GM12864 (cell line): ENCODE measurements at regions not wholly inside any gene's neighbourhood (a gene's known extent, or its start where the extent isn't known, plus 50 kb on each side); places are given as distances from the start of the nearest gene placed in this dataset.

Experiments used
- DNase-seq: peaks from one replicate; pipeline ENCODE4 v3.0.0-alpha.2; 2011; ENCODE audit warnings: low read depth
- H3K4me3 ChIP-seq: 2 replicates; pipeline ENCODE4 v1.5.1; 2011; ENCODE audit warnings: mild to moderate bottlenecking, low read depth, low read length, control low read depth
- CTCF ChIP-seq: IDR thresholded peaks from 2 replicates; pipeline ENCODE4 v1.5.1; 2011; ENCODE audit warnings: low read depth, mild to moderate bottlenecking, moderate library complexity, low read length, control low read depth, inconsistent platforms; ENCODE audit errors: missing control alignments

- peak overlapping the region; percentile 40 for H3K4me3 ChIP-seq
- DNase-seq: no peak
- no peak for TF ChIP-seq CTCF
Measured at GRCh38 chr12:89928467-89928866, 219.8 kb upstream of the ATP2B1 start.

- H3K4me3 ChIP-seq: peak overlapping the region; percentile 54
- DNase-seq: peak; percentile 89
- TF ChIP-seq CTCF: no peak
Measured at GRCh38 chr12:89927226-89927698, 218.6 kb upstream of the ATP2B1 start.

- DNase-seq: no peak
- TF ChIP-seq CTCF: no peak
- H3K4me3 ChIP-seq: no peak overlapping the region
Measured at GRCh38 chr12:89924191-89924590, 215.6 kb upstream of the ATP2B1 start.

- no peak for DNase-seq
- no peak overlapping the region for H3K4me3 ChIP-seq
- no peak for TF ChIP-seq CTCF
Measured at GRCh38 chr12:89923091-89923490, 214.5 kb upstream of the ATP2B1 start.

- TF ChIP-seq CTCF: no peak
- no peak overlapping the region for H3K4me3 ChIP-seq
- no peak for DNase-seq
Measured at GRCh38 chr12:89920866-89921265, 212.2 kb upstream of the ATP2B1 start.

- no peak for TF ChIP-seq CTCF
- H3K4me3 ChIP-seq: no peak overlapping the region
- no peak for DNase-seq
Measured at GRCh38 chr12:89919241-89919906, 210.7 kb upstream of the ATP2B1 start.

- TF ChIP-seq CTCF: no peak
- DNase-seq: no peak
- H3K4me3 ChIP-seq: no peak overlapping the region
Measured at GRCh38 chr12:89918172-89918846, 209.7 kb upstream of the ATP2B1 start.
